IMR-90 (cell line): ENCODE measurements at regions not wholly inside any gene's neighbourhood (a gene's known extent, or its start where the extent isn't known, plus 50 kb on each side); places are given as distances from the start of the nearest gene placed in this dataset.

ENCODE experiments used
- ATAC-seq: fragments of 200-7000 bp; cut with Tn5 transposase; 2 replicates; pipeline ENCODE4 v1.9.1; 2020; ENCODE audit warnings: low read depth, mild to moderate bottlenecking, moderate library complexity
- BruUV-seq: library from RNA; stranded (reverse); fragments of 400-500 nt; replicated peaks from 2 replicates; lab custom pipeline; 2021; lab: Mats Ljungman, UMichigan
- CTCF ChIA-PET: fragments of 300-600 bp; formaldehyde crosslinking; extraction: SDS; loops from one replicate; lab custom pipeline; 2021; ENCODE audit warnings: antibody characterized with exemption; lab: Yijun Ruan, JAX
- POLR2A ChIA-PET: fragments of 300-600 bp; sonication (Branson Sonifier 250); formaldehyde crosslinking; loops from one replicate; lab custom pipeline; 2022; ENCODE audit warnings: antibody characterized with exemption; ENCODE audit not compliant: unreplicated experiment; lab: Charles Lee
- DNase-seq: peaks from one replicate; pipeline ENCODE4 v3.0.0; 2013
- H2AFZ ChIP-seq: replicated peaks from 2 replicates; pipeline ENCODE3; 2013; ENCODE audit warnings: low read length, mild to moderate bottlenecking; ENCODE audit not compliant: poor library complexity
- H2AK5ac ChIP-seq: 2 replicates; pipeline ENCODE4 v1.6.1; 2013; ENCODE audit warnings: low read depth, low read length, inconsistent platforms
- H2AK9ac ChIP-seq: replicated peaks from 2 replicates; pipeline ENCODE3; 2013; ENCODE audit warnings: mild to moderate bottlenecking, low read depth, low read length, moderate library complexity; ENCODE audit not compliant: poor library complexity
- H2BK120ac ChIP-seq: 2 replicates; pipeline ENCODE4 v1.6.1; 2013; ENCODE audit warnings: low read depth, low read length, inconsistent platforms
- H2BK15ac ChIP-seq: 3 replicates; pipeline ENCODE4 v1.6.1; 2013; ENCODE audit warnings: low read depth, low read length, inconsistent platforms
- H2BK20ac ChIP-seq: 2 replicates; pipeline ENCODE4 v1.6.1; 2013; ENCODE audit warnings: low read depth, mild to moderate bottlenecking, inconsistent platforms, low read length, moderate library complexity
- H2BK5ac ChIP-seq: 2 replicates; pipeline ENCODE4 v1.6.1; 2013; ENCODE audit warnings: mild to moderate bottlenecking, low read depth, low read length, inconsistent platforms; ENCODE audit not compliant: poor library complexity, severe bottlenecking
- H3K14ac ChIP-seq: replicated peaks from 2 replicates; pipeline ENCODE4 v1.6.1; 2013; ENCODE audit warnings: low read depth, low read length, inconsistent platforms
- H3K18ac ChIP-seq: 2 replicates; pipeline ENCODE4 v1.6.1; 2013; ENCODE audit warnings: low read depth, low read length, control low read depth
- H3K23ac ChIP-seq: 2 replicates; pipeline ENCODE4 v1.6.1; 2013; ENCODE audit warnings: low read depth, low read length, inconsistent platforms
- H3K27ac ChIP-seq: 2 replicates; pipeline ENCODE4 v1.5.1; 2013; ENCODE audit warnings: mild to moderate bottlenecking, control low read depth, low read length; ENCODE audit not compliant: insufficient read depth
- H3K27me3 ChIP-seq: 2 replicates; pipeline ENCODE4 v1.6.1; 2013; ENCODE audit warnings: low read length; ENCODE audit not compliant: control insufficient read depth, insufficient read depth
- H3K36me3 ChIP-seq: 2 replicates; pipeline ENCODE4 v1.6.1; 2013; ENCODE audit warnings: low read length, mixed read lengths; ENCODE audit not compliant: control insufficient read depth, insufficient read depth
- H3K4ac ChIP-seq: 2 replicates; pipeline ENCODE4 v1.6.1; 2013; ENCODE audit warnings: low read depth, low read length, inconsistent platforms
- H3K4me1 ChIP-seq: 2 replicates; pipeline ENCODE4 v1.6.1; 2013; ENCODE audit warnings: low read length, mixed read lengths; ENCODE audit not compliant: control insufficient read depth, insufficient read depth
- H3K4me2 ChIP-seq: 2 replicates; pipeline ENCODE4 v1.6.1; 2013; ENCODE audit warnings: low read depth, mild to moderate bottlenecking, control low read depth, low read length, moderate library complexity
- H3K4me3 ChIP-seq: 2 replicates; pipeline ENCODE4 v1.5.1; 2013; ENCODE audit warnings: low read depth, mild to moderate bottlenecking, control low read depth, low read length, moderate library complexity; ENCODE audit not compliant: insufficient read depth
- H3K56ac ChIP-seq: 2 replicates; pipeline ENCODE4 v1.6.1; 2013; ENCODE audit warnings: low read length, inconsistent platforms; ENCODE audit not compliant: insufficient read depth; ENCODE audit errors: extremely low read depth
- H3K79me1 ChIP-seq, 2 experiments: 2 replicates each; pipeline ENCODE4 v1.6.1; 2013; ENCODE audit warnings: low read length in 2 of 2, inconsistent platforms in 1 of 2, low read depth in 1 of 2
- H3K9ac ChIP-seq: 2 replicates; pipeline ENCODE4 v1.6.1; 2013; ENCODE audit warnings: low read depth, low read length, control low read depth
- H3K9me1 ChIP-seq: 2 replicates; pipeline ENCODE4 v1.6.1; 2013; ENCODE audit warnings: low read length, inconsistent platforms; ENCODE audit not compliant: insufficient read depth
- H3K9me3 ChIP-seq: 2 replicates; pipeline ENCODE4 v1.6.1; 2013; ENCODE audit warnings: low read length; ENCODE audit not compliant: control insufficient read depth, insufficient read depth
- H4K20me1 ChIP-seq: 2 replicates; pipeline ENCODE4 v1.6.1; 2013; ENCODE audit warnings: low read length, inconsistent platforms; ENCODE audit not compliant: insufficient read depth
- H4K5ac ChIP-seq: 2 replicates; pipeline ENCODE4 v1.6.1; 2013; ENCODE audit warnings: mild to moderate bottlenecking, low read depth, low read length, control low read depth
- H4K8ac ChIP-seq, 2 experiments: 2 replicates each; pipeline ENCODE4 v1.6.1; 2013; ENCODE audit warnings: low read depth in 2 of 2, low read length in 2 of 2, control low read depth in 1 of 2, inconsistent platforms in 1 of 2
- H4K91ac ChIP-seq: 2 replicates; pipeline ENCODE4 v1.6.1; 2013; ENCODE audit warnings: low read depth, low read length, inconsistent platforms; ENCODE audit not compliant: insufficient read depth
- CEBPB ChIP-seq: IDR thresholded peaks from 2 replicates; pipeline ENCODE4 v1.6.1; 2012; ENCODE audit warnings: low read depth, low read length, improper control_type of control experiment
- ELK1 ChIP-seq: fragments of 150-350 bp; IDR thresholded peaks from 2 replicates; pipeline ENCODE4 v1.6.1; 2016; ENCODE audit warnings: low read depth, mild to moderate bottlenecking, low read length, moderate library complexity, borderline replicate concordance
- MAZ ChIP-seq: IDR thresholded peaks from 2 replicates; pipeline ENCODE4 v1.6.1; 2012; ENCODE audit warnings: low read depth, mild to moderate bottlenecking, low read length, improper control_type of control experiment, moderate library complexity, borderline replicate concordance
- MXI1 ChIP-seq: IDR thresholded peaks from 2 replicates; pipeline ENCODE4 v1.6.1; 2012; ENCODE audit warnings: low read depth, mild to moderate bottlenecking, low read length, moderate library complexity, borderline replicate concordance
- NFE2L2 ChIP-seq: fragments of 150-350 bp; IDR thresholded peaks from 2 replicates; pipeline ENCODE4 v1.6.1; 2016; ENCODE audit warnings: low read depth, mild to moderate bottlenecking, low read length
- RFX5 ChIP-seq: IDR thresholded peaks from 2 replicates; pipeline ENCODE4 v1.8.0; 2012; ENCODE audit warnings: low read depth, mild to moderate bottlenecking, low read length, moderate library complexity
- USF2 ChIP-seq: fragments of 150-350 bp; IDR thresholded peaks from 2 replicates; pipeline ENCODE4 v1.6.1; 2017; ENCODE audit warnings: mild to moderate bottlenecking, antibody characterized with exemption, low read length, low read depth
- WGBS, 2 experiments: methylation state at CpG; one replicate each; pipeline versions ENCODE4 v1.1.5 to v1.1.7; 2013; ENCODE audit warnings: missing lambda C conversion rate in 2 of 2; ENCODE audit not compliant: insufficient read length in 1 of 2; ENCODE audit errors: extremely low coverage in 2 of 2; 5-methylcytosine and 5-hydroxymethylcytosine counted together
- dilution Hi-C: fragments of 300-500 bp; cut with HindIII; formaldehyde crosslinking; loops from one replicate; pipeline ENCODE4 v1.14.3; 2018; ENCODE audit warnings: low sequenced_read_pairs; ENCODE audit not compliant: unreplicated experiment
- in situ Hi-C: fragments of 300-500 bp; cut with MboI; formaldehyde crosslinking; loops from 3 replicates; pipeline ENCODE4 v1.14.3; 2019; ENCODE audit warnings: low sequenced_read_pairs, inconsistent platforms, mixed read lengths
- intact Hi-C: fragments of 100-400 bp; cut with micrococcal nuclease; formaldehyde crosslinking; loops from 2 replicates; pipeline ENCODE4 v1.10.0; 2022
- TF ChIP-seq, protein P1 (sequence below): conservative IDR thresholded peaks from 2 replicates; pipeline ENCODE4 v1.5.1; 2012; ENCODE audit warnings: mild to moderate bottlenecking, low read depth, low read length, improper control_type of control experiment

- no peak overlapping the region for H3K14ac ChIP-seq
- no peak for ATAC-seq
- H4K20me1 ChIP-seq: no peaks in the 10 kb centered on the region
- no peak overlapping the region for H3K9ac ChIP-seq
- H3K18ac ChIP-seq: no peak overlapping the region
- H2AFZ ChIP-seq: no peak overlapping the region
- H3K56ac ChIP-seq: no peak overlapping the region
- H2BK5ac ChIP-seq: no peak overlapping the region
- ChIA-PET POLR2A (no interaction called here), CTCF (no interaction called here)
- no peak overlapping the region for H4K5ac ChIP-seq
- no peak overlapping the region for H2BK120ac ChIP-seq
- in situ Hi-C loops: no loop called here
- H2BK20ac ChIP-seq: no peak overlapping the region
- no peaks in the 10 kb centered on the region for H3K79me1 ChIP-seq
- DNase-seq: no peak
- no peaks in the 10 kb centered on the region for H3K9me1 ChIP-seq
- H2BK15ac ChIP-seq: no peak overlapping the region
- H3K4ac ChIP-seq: no peak overlapping the region
- H2AK9ac ChIP-seq: no peak overlapping the region
- H3K27ac ChIP-seq: no peak overlapping the region
- H4K91ac ChIP-seq: no peak overlapping the region
- no peaks in the 10 kb centered on the region for H3K36me3 ChIP-seq
- dilution Hi-C loops: no loop called here
- H3K9me3 ChIP-seq: 0 out of 2 replicates have a peak, but pooled peaks cover 2% of the 10 kb centered on the region
- H3K4me2 ChIP-seq: no peak overlapping the region
- no CpG with 5 or more reads among the region's 3 CpGs for WGBS, 2 experiments
- no peak overlapping the region for H2AK5ac ChIP-seq
- H3K23ac ChIP-seq: no peak overlapping the region
- no peak overlapping the region for H3K4me3 ChIP-seq
- intact Hi-C loops: no loop called here
- no TSS peak for BruUV-seq
- TF ChIP-seq MXI1: no peak
- TF ChIP-seq, protein P1, sequence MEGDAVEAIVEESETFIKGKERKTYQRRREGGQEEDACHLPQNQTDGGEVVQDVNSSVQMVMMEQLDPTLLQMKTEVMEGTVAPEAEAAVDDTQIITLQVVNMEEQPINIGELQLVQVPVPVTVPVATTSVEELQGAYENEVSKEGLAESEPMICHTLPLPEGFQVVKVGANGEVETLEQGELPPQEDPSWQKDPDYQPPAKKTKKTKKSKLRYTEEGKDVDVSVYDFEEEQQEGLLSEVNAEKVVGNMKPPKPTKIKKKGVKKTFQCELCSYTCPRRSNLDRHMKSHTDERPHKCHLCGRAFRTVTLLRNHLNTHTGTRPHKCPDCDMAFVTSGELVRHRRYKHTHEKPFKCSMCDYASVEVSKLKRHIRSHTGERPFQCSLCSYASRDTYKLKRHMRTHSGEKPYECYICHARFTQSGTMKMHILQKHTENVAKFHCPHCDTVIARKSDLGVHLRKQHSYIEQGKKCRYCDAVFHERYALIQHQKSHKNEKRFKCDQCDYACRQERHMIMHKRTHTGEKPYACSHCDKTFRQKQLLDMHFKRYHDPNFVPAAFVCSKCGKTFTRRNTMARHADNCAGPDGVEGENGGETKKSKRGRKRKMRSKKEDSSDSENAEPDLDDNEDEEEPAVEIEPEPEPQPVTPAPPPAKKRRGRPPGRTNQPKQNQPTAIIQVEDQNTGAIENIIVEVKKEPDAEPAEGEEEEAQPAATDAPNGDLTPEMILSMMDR: no peak
- no peak for TF ChIP-seq ELK1
- no peak for TF ChIP-seq MAZ
- TF ChIP-seq RFX5: no peak
- no peak for TF ChIP-seq CEBPB
- TF ChIP-seq NFE2L2: no peak
- TF ChIP-seq USF2: no peak
- H3K4me1 ChIP-seq: no peaks in the 10 kb centered on the region
- H4K8ac ChIP-seq: no peak overlapping the region
- H3K27me3 ChIP-seq: no peaks in the 10 kb centered on the region
These were observed 97.5 kb downstream of the ZNF326 start for GRCh38 chr1:90092441-90092840.
